ENCODE measurements at regions not wholly inside any gene's neighbourhood (a gene's known extent, or its start where the extent isn't known, plus 50 kb on each side); places are given as distances from the start of the nearest gene placed in this dataset.

DNA sequence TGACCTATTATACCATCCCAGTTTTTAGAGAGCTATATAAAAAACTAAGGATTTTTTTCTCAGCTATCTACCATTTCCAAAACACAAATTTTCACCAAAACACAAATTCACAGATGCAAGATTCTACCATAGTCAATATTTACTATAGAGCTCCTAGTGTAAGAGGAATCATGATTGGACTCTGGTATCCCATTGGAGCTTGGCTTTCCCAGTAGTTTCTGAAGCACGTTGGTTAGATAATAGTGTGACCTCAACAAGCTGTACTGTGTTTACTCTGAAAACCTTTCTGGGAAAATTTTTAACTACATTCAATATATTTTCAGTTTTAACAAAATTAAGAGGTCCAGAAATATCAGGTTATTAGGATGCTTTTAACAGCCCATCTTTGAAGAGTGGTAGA lies 660.6 kb upstream of the SLC10A2 start:
- TF ChIP-seq GATA2 (IDR thresholded peaks at IDR 0.05; ENCODE audit: low read depth, low read length), result no peak
- no peak for TF ChIP-seq GATA3 (IDR thresholded peaks at IDR 0.05; ENCODE audit: low read depth, low read length)

Measured in SH-SY5Y (cell line).